Activated CD8-positive, alpha-beta memory T cell treated with anti-CD3 and anti-CD28 coated beads for 4 hours (primary cell): ENCODE measurements at regions not wholly inside any gene's neighbourhood (a gene's known extent, or its start where the extent isn't known, plus 50 kb on each side); places are given as distances from the start of the nearest gene placed in this dataset.
"Not testable (repeated sequence)": the region's sequence is repeated elsewhere in the genome, so short reads cannot be mapped to it uniquely, and the experiment has no call there.

ENCODE experiments used
- DNase-seq, 2 donors: peaks; one replicate each; pipeline ENCODE4 v3.0.0-alpha.2; 2020; ENCODE audit warnings: low read depth in 2 of 2

DNA sequence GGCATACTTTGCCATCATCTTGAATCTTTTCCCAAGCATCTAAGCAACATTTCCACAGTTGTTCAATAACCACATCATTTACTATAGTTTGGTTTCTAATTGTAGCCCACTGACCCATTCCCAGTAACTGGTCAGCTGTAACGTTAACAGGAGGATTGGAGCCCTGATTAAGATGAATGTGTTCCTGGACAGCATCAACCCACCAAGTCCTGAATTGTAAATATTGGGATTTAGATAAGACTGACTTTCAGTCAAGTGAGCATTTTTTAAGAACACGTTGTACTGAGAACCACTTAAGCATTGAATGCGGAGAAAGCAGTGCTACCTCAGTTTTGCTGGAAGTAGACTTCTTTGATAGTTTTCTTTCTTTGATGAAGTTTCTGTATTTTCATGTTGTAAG lies 53.3 kb upstream of the ARL4D start:
- not testable (repeated sequence) for DNase-seq

- no peak for DNase-seq
Measured at GRCh38 chr17:43344685-43345084, 54.1 kb upstream of the ARL4D start.

- DNase-seq, result no peak
Measured at GRCh38 chr17:43342589-43342890, 56.3 kb upstream of the ARL4D start.

GRCh38 chr17:43341715-43342588 lies 56.8 kb upstream of the ARL4D start:
- no peak for DNase-seq

DNA sequence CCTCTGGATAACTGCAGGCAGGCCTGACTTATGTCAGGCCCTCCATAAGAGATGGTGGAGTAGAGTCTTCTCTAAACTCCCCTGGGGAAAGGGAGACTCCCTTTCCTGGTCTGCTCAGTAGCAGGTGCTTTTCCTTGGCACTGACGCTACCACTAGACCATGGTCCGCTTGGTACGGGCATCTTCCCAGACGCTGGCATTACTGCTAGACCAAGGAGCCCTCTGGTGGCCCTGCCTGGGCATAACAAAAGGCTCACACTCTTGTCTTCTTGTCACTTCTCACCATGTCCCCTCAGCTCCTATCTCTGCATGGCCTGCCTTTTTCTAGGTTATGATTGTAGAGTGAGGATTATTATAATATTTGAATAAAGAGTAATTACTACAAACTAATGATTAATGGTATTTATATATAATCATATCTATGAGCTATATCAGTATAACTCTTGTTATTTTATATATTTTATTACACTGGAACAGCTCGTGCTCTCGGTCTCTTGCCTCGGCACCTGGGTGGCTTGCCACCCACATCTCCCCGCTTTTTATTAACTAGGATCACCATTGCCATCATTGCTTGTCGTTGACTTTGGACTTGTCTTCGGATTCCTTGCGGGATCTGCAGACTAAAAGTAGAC lies 59.8 kb upstream of the ARL4D start:
- DNase-seq, result peak in 1 of 2 donors; percentile 32

GRCh38 chr17:43337684-43338428 lies 60.9 kb upstream of the ARL4D start:
- DNase-seq, result no peak

DNA sequence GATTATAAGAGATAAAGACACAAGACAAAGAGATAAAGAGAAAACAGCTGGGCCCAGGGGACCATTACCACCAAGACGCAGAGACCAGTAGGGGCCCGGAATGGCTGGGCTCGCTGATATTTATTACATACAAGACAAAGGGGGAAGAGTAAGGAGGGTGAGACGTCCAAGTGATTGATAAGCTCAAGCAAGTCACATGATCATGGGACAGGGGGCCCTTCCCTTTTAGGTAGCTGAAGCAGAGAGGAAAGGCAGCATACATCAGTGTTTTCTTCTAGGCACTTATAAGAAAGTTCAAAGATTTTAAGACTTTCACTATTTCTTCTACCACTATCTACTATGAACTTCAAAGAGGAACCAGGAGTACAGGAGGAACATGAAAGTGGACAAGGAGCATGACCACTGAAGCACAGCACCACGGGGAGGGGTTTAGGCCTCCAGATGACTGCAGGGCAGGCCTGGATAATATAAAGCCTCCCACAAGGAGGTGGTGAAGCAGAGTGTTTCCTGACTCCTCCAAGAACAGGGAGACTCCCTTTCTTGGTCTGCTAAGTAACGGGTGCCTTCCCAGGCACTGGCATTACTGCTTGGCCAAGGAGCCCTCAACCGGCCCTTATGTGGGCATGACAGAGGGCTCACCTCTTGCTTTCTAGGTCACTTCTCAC lies 63.9 kb upstream of the ARL4D start:
- no peak for DNase-seq

DNA sequence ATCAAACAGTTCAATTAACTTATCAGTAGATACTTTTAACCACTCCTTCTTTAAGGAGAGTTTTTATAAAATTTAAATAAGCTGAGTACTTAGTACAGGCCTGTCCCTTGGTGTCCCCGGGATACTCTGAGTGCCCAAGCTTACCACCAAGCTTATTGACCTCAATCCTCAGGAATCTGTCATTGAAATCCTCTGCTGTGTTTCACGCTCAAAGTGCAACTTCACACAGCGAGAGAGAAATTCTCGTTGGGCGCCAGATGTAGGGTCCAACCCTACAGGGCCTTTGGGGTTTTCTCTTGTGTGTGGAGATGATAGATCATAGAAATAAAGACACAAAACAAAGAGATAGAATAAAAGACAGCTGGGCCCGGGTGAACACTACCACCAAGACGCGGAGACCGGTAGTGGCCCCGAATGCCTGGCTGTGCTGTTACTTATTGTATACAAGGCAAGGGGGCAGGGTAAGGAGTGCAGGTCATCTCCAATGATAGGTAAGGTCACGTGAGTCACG lies 65.3 kb upstream of the ARL4D start:
- DNase-seq, result no peak

DNA sequence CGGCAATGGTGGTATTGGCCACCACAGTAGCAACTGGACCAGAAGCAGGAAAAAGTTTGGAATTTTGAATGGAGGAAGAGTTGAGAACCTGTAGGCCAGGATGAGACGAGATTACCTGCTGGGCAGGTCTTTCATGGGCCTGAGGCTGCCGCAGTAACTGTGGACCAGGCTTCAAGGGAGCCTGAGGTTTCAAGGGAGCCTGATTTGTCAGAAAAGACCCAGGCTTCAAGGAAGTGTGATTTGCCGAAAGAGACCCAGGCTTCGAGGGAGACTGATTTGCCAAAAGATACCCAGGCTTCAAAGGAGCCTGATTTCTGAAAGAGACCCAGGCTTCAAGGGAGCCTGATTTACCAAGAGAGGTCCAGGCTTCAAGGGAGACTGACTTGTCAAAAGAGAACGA lies 66.6 kb upstream of the ARL4D start:
- DNase-seq, result no peak

DNA sequence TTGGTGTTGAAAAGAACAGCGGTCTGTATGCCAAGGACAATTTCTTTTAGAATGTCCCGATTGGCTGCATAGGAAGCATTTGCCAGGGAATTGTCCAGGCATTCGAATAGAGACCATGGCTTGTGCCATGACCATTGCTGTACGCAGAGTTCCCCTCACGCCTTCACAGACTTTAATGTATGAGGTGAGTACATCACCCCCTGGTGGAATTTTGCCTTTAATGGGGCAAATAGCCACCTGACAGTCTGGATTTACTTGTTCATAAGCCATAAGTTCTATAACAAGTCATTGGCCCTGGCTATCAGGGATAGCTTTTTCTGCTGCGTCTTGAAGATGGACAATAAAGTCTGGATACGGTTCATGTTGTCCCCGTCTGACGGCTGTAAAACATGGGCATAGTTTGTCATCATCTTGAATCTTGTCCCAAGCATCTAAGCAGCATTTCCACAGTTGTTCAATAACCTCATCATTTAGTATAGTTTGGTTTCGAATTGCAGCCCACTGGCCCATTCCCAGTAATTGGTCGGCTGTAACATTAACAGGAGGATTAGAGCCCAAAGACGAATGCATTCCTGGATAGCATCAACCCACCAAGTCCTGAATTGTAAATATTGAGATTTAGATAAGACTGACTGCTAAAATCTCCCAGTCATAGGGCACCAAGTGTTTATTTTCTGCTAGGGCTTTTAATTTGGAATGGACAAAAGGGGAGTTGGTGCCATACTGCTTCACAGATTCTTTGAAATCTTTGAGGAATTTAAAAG lies 67.7 kb upstream of the ARL4D start:
- DNase-seq, result no peak

GRCh38 chr17:43329183-43329582 lies 69.6 kb upstream of the ARL4D start:
- no peak for DNase-seq

- no peak for DNase-seq
Measured at GRCh38 chr17:43328650-43329049, 70.1 kb upstream of the ARL4D start.

- no peak for DNase-seq
Measured at GRCh38 chr17:43327834-43328420, 70.9 kb upstream of the ARL4D start.

DNA sequence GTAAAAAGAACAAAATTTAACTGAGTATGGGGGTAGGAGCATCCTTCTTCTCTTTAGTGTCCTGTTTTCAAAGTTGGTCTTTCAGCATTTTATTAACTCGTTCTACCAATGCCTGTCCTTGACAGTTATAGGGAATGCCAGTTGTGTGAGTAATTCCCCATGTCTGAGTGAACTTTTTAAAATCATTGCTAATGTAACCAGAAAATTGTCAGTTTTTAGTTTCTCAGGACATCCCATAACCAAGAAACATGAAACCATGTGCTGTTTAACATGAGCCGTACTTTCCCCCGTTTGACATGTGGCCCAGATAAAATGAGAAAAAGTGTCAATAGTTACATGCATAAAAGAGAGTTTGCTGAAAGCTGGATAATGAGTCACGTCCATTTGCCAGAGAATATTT lies 71.4 kb upstream of the ARL4D start:
- no peak for DNase-seq

GRCh38 chr17:43326490-43327275 lies 72.1 kb upstream of the ARL4D start:
- DNase-seq, result no peak

DNA sequence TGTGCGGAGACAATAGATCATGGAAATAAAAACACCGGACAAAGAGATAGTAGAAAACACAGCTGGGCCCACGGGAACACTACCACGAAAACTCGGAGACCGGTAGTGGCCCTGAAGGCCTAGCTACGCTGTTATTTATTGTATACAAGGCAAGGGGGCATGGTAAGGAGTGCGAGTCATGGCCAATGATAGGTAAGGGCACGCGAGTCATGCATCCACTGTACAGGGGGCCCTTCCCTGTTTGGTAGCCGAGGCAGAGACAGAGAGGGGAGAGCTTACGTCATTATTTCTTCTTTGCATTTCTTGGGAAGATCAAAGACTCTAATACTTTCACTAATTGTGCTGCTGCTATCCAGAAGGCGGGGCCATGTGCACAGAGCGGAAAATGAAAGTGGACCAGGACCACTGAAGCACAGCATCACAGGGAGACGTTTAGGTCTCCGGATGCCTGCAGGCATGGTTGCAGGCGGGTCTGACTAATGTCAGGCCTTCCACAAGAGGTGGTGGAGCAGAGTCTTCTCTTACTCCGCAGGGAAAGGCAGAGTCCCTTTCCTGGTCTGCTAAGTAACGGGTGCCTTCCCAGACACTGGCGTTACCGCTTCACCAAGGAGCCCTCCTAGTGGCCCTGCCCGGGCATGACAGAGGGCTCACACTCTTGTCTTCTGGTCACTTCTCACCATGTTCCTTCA lies 74.4 kb upstream of the ARL4D start:
- no peak for DNase-seq

GRCh38 chr17:43319293-43320124 lies 79.3 kb upstream of the ARL4D start:
- no peak for DNase-seq

DNA sequence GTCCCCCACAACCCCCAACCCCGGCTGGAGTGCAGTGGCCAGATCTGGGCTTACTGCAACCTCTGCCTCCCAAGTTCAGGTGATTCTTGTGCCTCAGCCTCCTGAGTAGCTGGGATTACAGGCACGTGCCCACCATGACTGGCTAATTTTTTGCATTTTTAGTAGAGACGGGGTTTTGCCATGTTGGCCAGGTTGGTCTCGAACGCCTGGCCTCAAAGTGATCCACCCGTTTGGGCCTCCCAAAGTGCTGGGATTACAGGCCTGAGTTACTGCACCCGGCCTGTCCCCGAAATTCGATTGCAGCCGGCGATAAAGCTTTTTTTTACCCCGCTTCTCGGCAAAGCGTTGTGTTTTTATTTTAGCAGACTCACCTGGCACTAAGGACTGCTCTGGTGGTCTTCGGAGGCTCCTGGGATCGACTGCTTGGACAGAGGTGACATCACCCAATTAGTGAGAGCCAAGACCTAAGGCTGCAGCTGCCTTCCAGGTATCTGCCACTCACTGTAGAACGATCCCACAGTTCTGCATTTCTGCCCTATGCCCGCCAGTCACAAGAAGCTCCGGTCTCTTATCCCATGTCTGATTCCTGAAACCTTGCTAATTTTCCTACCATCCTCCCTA lies 82.2 kb upstream of the ARL4D start:
- no peak for DNase-seq
